ENCODE measurements at regions not wholly inside any gene's neighbourhood (a gene's known extent, or its start where the extent isn't known, plus 50 kb on each side); places are given as distances from the start of the nearest gene placed in this dataset.

DNA sequence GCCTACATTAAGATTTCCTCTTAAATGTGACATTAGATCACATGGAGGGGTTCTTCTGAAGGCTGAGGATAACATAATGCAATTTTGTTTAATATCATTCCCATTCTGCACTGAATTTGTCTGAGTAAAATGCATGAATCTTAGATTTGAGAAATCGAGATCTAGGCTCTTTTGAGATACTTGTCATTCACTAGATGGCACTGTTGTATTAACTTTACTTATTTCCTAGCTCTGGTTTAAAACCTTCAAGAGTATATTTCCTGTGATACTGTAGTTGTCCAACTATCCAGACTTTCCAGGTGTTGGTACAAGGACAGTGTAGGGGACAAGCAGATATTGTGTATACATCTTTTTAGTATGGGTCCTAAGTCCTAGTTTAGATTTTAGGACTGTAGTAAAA, 91.7 kb upstream of the SEL1L start:
- TF ChIP-seq ZNF302 (CRISPR knock-in tag; IDR thresholded peaks at IDR 0.05) (no peak), POLR2A (IDR thresholded peaks at IDR 0.05; ENCODE audit: low read length) (no peak), REST (IDR thresholded peaks at IDR 0.05) (no peak), NPAS2 (CRISPR knock-in tag; IDR thresholded peaks at IDR 0.05; ENCODE audit: borderline replicate concordance) (no peak), CEBPB (IDR thresholded peaks at IDR 0.05) (no peak), USF2 (IDR thresholded peaks at IDR 0.05) (no peak), EP300 (IDR thresholded peaks at IDR 0.05) (no peak), EHMT2 (IDR thresholded peaks at IDR 0.05; ENCODE audit: low read depth) (no peak), CHD2 (IDR thresholded peaks at IDR 0.05; ENCODE audit: low read length, partially characterized antibody) (no peak), TP53 (CRISPR knock-in tag; IDR thresholded peaks at IDR 0.05) (no peak), MAFK (IDR thresholded peaks at IDR 0.05; ENCODE audit: partially characterized antibody) (no peak), HDAC2 (IDR thresholded peaks at IDR 0.05) (no peak)
- TF ChIP-seq, protein P1, sequence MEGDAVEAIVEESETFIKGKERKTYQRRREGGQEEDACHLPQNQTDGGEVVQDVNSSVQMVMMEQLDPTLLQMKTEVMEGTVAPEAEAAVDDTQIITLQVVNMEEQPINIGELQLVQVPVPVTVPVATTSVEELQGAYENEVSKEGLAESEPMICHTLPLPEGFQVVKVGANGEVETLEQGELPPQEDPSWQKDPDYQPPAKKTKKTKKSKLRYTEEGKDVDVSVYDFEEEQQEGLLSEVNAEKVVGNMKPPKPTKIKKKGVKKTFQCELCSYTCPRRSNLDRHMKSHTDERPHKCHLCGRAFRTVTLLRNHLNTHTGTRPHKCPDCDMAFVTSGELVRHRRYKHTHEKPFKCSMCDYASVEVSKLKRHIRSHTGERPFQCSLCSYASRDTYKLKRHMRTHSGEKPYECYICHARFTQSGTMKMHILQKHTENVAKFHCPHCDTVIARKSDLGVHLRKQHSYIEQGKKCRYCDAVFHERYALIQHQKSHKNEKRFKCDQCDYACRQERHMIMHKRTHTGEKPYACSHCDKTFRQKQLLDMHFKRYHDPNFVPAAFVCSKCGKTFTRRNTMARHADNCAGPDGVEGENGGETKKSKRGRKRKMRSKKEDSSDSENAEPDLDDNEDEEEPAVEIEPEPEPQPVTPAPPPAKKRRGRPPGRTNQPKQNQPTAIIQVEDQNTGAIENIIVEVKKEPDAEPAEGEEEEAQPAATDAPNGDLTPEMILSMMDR (IDR thresholded peaks at IDR 0.05) = peak; percentile 58
- TF ChIP-seq, protein P2, sequence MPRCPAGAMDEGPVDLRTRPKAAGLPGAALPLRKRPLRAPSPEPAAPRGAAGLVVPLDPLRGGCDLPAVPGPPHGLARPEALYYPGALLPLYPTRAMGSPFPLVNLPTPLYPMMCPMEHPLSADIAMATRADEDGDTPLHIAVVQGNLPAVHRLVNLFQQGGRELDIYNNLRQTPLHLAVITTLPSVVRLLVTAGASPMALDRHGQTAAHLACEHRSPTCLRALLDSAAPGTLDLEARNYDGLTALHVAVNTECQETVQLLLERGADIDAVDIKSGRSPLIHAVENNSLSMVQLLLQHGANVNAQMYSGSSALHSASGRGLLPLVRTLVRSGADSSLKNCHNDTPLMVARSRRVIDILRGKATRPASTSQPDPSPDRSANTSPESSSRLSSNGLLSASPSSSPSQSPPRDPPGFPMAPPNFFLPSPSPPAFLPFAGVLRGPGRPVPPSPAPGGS (IDR thresholded peaks at IDR 0.05) = no peak
